ENCODE measurements at regions not wholly inside any gene's neighbourhood (a gene's known extent, or its start where the extent isn't known, plus 50 kb on each side); places are given as distances from the start of the nearest gene placed in this dataset.

GRCh38 chr18:26705757-26706156 is 157.4 kb upstream of the KCTD1 start:
- intact Hi-C loops (cut with micrococcal nuclease), result no loop called here

GRCh38 chr18:26703170-26703930 is 155.0 kb upstream of the KCTD1 start:
- intact Hi-C loops (cut with micrococcal nuclease), result no loop called here

GRCh38 chr18:26702086-26702485 is 153.7 kb upstream of the KCTD1 start:
- intact Hi-C loops (cut with micrococcal nuclease), result no loop called here

- intact Hi-C loops (cut with micrococcal nuclease), result no loop called here
These were observed 152.4 kb upstream of the KCTD1 start for GRCh38 chr18:26700728-26701127.

- intact Hi-C loops (cut with micrococcal nuclease), result no loop called here
These were observed 151.8 kb upstream of the KCTD1 start for GRCh38 chr18:26700201-26700600.

- intact Hi-C loops (cut with micrococcal nuclease), result no loop called here
These were observed 149.0 kb upstream of the KCTD1 start for GRCh38 chr18:26697186-26697884.

GRCh38 chr18:26696786-26697185 is 148.4 kb upstream of the KCTD1 start:
- intact Hi-C loops (cut with micrococcal nuclease), result no loop called here

- intact Hi-C loops (cut with micrococcal nuclease), result no loop called here
These were observed 148.0 kb upstream of the KCTD1 start for GRCh38 chr18:26696308-26696707.

GRCh38 chr18:26689226-26689879 is 141.0 kb upstream of the KCTD1 start:
- intact Hi-C loops (cut with micrococcal nuclease), result no loop called here

GRCh38 chr18:26686532-26686931 is 138.2 kb upstream of the KCTD1 start:
- intact Hi-C loops (cut with micrococcal nuclease), result no loop called here

- intact Hi-C loops (cut with micrococcal nuclease), result no loop called here
These were observed 137.2 kb upstream of the KCTD1 start for GRCh38 chr18:26685438-26686157.

GRCh38 chr18:26677957-26678356 is 129.6 kb upstream of the KCTD1 start:
- intact Hi-C loops (cut with micrococcal nuclease), result no loop called here

GRCh38 chr18:26667046-26667445 is 118.7 kb upstream of the KCTD1 start:
- intact Hi-C loops (cut with micrococcal nuclease), result no loop called here

- intact Hi-C loops (cut with micrococcal nuclease), result no loop called here
These were observed 114.6 kb upstream of the KCTD1 start for GRCh38 chr18:26662996-26663395.

- intact Hi-C loops (cut with micrococcal nuclease), result loop anchor here (2.0 kb wide), 1 partner anchor 107 kb away; no protein-coding TSS in a partner anchor
These were observed 109.6 kb upstream of the KCTD1 start for GRCh38 chr18:26657631-26658581.

- intact Hi-C loops (cut with micrococcal nuclease), result loop anchor here (2.0 kb wide), 1 partner anchor 106 kb away; no protein-coding TSS in a partner anchor
These were observed 108.7 kb upstream of the KCTD1 start for GRCh38 chr18:26656944-26657536.

GRCh38 chr18:26656431-26656943 is 108.1 kb upstream of the KCTD1 start:
- intact Hi-C loops (cut with micrococcal nuclease), result loop anchor here (2.0 kb wide), 1 partner anchor 106 kb away; no protein-coding TSS in a partner anchor

- intact Hi-C loops (cut with micrococcal nuclease), result loop anchor here (2.0 kb wide), 1 partner anchor 105 kb away; no protein-coding TSS in a partner anchor
These were observed 107.4 kb upstream of the KCTD1 start for GRCh38 chr18:26655525-26656430.

Measured in T-helper 1 cell treated with Interleukin-12 subunit alpha and Interleukin-12 subunit beta and Interleukin-4 antibody, amounts not matched to agents 30 ng/mL and 1 ng/mL, for 36 hours (primary cell).